ENCODE measurements at regions not wholly inside any gene's neighbourhood (a gene's known extent, or its start where the extent isn't known, plus 50 kb on each side); places are given as distances from the start of the nearest gene placed in this dataset.

GRCh38 chr2:11907190-11907589, 160.8 kb downstream of the LPIN1 start:
- Histone ChIP-seq H3K9me3 (ENCODE audit: control insufficient read depth, insufficient read depth, low read depth, low read length) (no peaks in the 10 kb centered on the region; the same call in 1 of the 2 replicates), H3K4me3 (ENCODE audit: low read depth in 2 of 2, low read length in 2 of 2) (no peak overlapping the region), H3K27me3 (ENCODE audit: control insufficient read depth, insufficient read depth, low read length) (no peaks in the 10 kb centered on the region), H3K27ac (ENCODE audit: low read length) (no peak overlapping the region), H3K4me1 (ENCODE audit: control insufficient read depth, insufficient read depth, low read length) (no peaks in the 10 kb centered on the region), H3K36me3 (ENCODE audit: control insufficient read depth, insufficient read depth, low read length) (no peaks in the 10 kb centered on the region)
- no peak for DNase-seq (ENCODE audit: low read depth, low spot score)
- no peak for TF ChIP-seq SIN3A (IDR thresholded peaks at IDR 0.05; ENCODE audit: borderline replicate concordance, insufficient read depth, low read depth, low read length)
- no peak for TF ChIP-seq TCF7L2 (IDR thresholded peaks at IDR 0.05; ENCODE audit: low read depth, low read length)
- TF ChIP-seq, protein P1, sequence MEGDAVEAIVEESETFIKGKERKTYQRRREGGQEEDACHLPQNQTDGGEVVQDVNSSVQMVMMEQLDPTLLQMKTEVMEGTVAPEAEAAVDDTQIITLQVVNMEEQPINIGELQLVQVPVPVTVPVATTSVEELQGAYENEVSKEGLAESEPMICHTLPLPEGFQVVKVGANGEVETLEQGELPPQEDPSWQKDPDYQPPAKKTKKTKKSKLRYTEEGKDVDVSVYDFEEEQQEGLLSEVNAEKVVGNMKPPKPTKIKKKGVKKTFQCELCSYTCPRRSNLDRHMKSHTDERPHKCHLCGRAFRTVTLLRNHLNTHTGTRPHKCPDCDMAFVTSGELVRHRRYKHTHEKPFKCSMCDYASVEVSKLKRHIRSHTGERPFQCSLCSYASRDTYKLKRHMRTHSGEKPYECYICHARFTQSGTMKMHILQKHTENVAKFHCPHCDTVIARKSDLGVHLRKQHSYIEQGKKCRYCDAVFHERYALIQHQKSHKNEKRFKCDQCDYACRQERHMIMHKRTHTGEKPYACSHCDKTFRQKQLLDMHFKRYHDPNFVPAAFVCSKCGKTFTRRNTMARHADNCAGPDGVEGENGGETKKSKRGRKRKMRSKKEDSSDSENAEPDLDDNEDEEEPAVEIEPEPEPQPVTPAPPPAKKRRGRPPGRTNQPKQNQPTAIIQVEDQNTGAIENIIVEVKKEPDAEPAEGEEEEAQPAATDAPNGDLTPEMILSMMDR (IDR thresholded peaks at IDR 0.05) = no peak
- TF ChIP-seq POLR2AphosphoS5 (IDR thresholded peaks at IDR 0.05; ENCODE audit: low read depth, low read length) = no peak
- TF ChIP-seq, protein P2, sequence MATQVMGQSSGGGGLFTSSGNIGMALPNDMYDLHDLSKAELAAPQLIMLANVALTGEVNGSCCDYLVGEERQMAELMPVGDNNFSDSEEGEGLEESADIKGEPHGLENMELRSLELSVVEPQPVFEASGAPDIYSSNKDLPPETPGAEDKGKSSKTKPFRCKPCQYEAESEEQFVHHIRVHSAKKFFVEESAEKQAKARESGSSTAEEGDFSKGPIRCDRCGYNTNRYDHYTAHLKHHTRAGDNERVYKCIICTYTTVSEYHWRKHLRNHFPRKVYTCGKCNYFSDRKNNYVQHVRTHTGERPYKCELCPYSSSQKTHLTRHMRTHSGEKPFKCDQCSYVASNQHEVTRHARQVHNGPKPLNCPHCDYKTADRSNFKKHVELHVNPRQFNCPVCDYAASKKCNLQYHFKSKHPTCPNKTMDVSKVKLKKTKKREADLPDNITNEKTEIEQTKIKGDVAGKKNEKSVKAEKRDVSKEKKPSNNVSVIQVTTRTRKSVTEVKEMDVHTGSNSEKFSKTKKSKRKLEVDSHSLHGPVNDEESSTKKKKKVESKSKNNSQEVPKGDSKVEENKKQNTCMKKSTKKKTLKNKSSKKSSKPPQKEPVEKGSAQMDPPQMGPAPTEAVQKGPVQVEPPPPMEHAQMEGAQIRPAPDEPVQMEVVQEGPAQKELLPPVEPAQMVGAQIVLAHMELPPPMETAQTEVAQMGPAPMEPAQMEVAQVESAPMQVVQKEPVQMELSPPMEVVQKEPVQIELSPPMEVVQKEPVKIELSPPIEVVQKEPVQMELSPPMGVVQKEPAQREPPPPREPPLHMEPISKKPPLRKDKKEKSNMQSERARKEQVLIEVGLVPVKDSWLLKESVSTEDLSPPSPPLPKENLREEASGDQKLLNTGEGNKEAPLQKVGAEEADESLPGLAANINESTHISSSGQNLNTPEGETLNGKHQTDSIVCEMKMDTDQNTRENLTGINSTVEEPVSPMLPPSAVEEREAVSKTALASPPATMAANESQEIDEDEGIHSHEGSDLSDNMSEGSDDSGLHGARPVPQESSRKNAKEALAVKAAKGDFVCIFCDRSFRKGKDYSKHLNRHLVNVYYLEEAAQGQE (IDR thresholded peaks at IDR 0.05; ENCODE audit: insufficient read depth in 1 of 2, low read depth in 2 of 2, low read length in 1 of 2) = no peak
- POLR2A ChIA-PET = no interaction called here
- in situ Hi-C loops (cut with HindIII; ENCODE audit: low pct_unique_long_range_greater_than_20kb, low sequenced_read_pairs) = no loop called here
- BruUV-seq (replicated peaks) = no TSS peak
- ATAC-seq = no peak
- CTCF ChIA-PET = no interaction called here
- intact Hi-C loops (cut with micrococcal nuclease; ENCODE audit: unreplicated experiment) = no loop called here

- in situ Hi-C loops (cut with HindIII; ENCODE audit: low pct_unique_long_range_greater_than_20kb, low sequenced_read_pairs) (no loop called here), intact Hi-C loops (cut with micrococcal nuclease; ENCODE audit: unreplicated experiment) (no loop called here)
- DNase-seq (ENCODE audit: low read depth, low spot score) (no peak), ATAC-seq (no peak)
- POLR2A ChIA-PET = no interaction called here
- CTCF ChIA-PET = no interaction called here
- Histone ChIP-seq H3K36me3 (ENCODE audit: control insufficient read depth, insufficient read depth, low read length) (no peaks in the 10 kb centered on the region), H3K4me3 (ENCODE audit: low read depth in 2 of 2, low read length in 2 of 2) (no peak overlapping the region), H3K27me3 (ENCODE audit: control insufficient read depth, insufficient read depth, low read length) (no peaks in the 10 kb centered on the region), H3K9me3 (ENCODE audit: control insufficient read depth, insufficient read depth, low read depth, low read length) (no peaks in the 10 kb centered on the region; the same call in 1 of the 2 replicates), H3K27ac (ENCODE audit: low read length) (no peak overlapping the region), H3K4me1 (ENCODE audit: control insufficient read depth, insufficient read depth, low read length) (no peaks in the 10 kb centered on the region)
- TF ChIP-seq SIN3A (IDR thresholded peaks at IDR 0.05; ENCODE audit: borderline replicate concordance, insufficient read depth, low read depth, low read length) (no peak), POLR2AphosphoS5 (IDR thresholded peaks at IDR 0.05; ENCODE audit: low read depth, low read length) (no peak), TCF7L2 (IDR thresholded peaks at IDR 0.05; ENCODE audit: low read depth, low read length) (no peak)
- no TSS peak for BruUV-seq (replicated peaks)
These were observed 164.5 kb downstream of the LPIN1 start for GRCh38 chr2:11910971-11911370.

- no peaks in the 10 kb centered on the region for H3K27me3 ChIP-seq (ENCODE audit: control insufficient read depth, insufficient read depth, low read length)
- TF ChIP-seq, protein P1 (IDR thresholded peaks at IDR 0.05) = no peak
- no peak for TF ChIP-seq SIN3A (IDR thresholded peaks at IDR 0.05; ENCODE audit: borderline replicate concordance, insufficient read depth, low read depth, low read length)
- TF ChIP-seq POLR2AphosphoS5 (IDR thresholded peaks at IDR 0.05; ENCODE audit: low read depth, low read length) = no peak
- no peak for TF ChIP-seq TCF7L2 (IDR thresholded peaks at IDR 0.05; ENCODE audit: low read depth, low read length)
- TF ChIP-seq, protein P2 (IDR thresholded peaks at IDR 0.05; ENCODE audit: insufficient read depth in 1 of 2, low read depth in 2 of 2, low read length in 1 of 2) = no peak
- BruUV-seq (replicated peaks) = no TSS peak
- H3K9me3 ChIP-seq (ENCODE audit: control insufficient read depth, insufficient read depth, low read depth, low read length) = no peaks in the 10 kb centered on the region
- no peak overlapping the region for H3K4me3 ChIP-seq (ENCODE audit: low read depth in 2 of 2, low read length in 2 of 2)
- in situ Hi-C loops (cut with HindIII; ENCODE audit: low pct_unique_long_range_greater_than_20kb, low sequenced_read_pairs) (no loop called here), intact Hi-C loops (cut with micrococcal nuclease; ENCODE audit: unreplicated experiment) (no loop called here)
- ATAC-seq (no peak), DNase-seq (ENCODE audit: low read depth, low spot score) (no peak)
- no peaks in the 10 kb centered on the region for H3K4me1 ChIP-seq (ENCODE audit: control insufficient read depth, insufficient read depth, low read length)
- ChIA-PET POLR2A (no interaction called here), CTCF (no interaction called here)
- no peaks in the 10 kb centered on the region for H3K36me3 ChIP-seq (ENCODE audit: control insufficient read depth, insufficient read depth, low read length)
- no peak overlapping the region for H3K27ac ChIP-seq (ENCODE audit: low read length)
These were observed 166.5 kb downstream of the LPIN1 start for GRCh38 chr2:11912980-11913379.

Data from Panc1 (cell line).